GM19438 (cell line): ENCODE measurements at regions not wholly inside any gene's neighbourhood (a gene's known extent, or its start where the extent isn't known, plus 50 kb on each side); places are given as distances from the start of the nearest gene placed in this dataset.
"Not testable (repeated sequence)": the region's sequence is repeated elsewhere in the genome, so short reads cannot be mapped to it uniquely, and the experiment has no call there.

ENCODE experiments used
- ATAC-seq: cut with Tn5 transposase; IDR thresholded peaks from one replicate; pipeline ENCODE4 v1.9.1; 2021; ENCODE audit warnings: low read depth; ENCODE audit not compliant: unreplicated experiment

- ATAC-seq, result not testable (repeated sequence)
Measured at GRCh38 chr5:134471858-134472449, 53.5 kb upstream of the JADE2 start.

GRCh38 chr5:134468921-134469400 is 56.5 kb upstream of the JADE2 start:
- ATAC-seq, result no peak

GRCh38 chr5:134467231-134467630 is 55.5 kb upstream of the CDKN2AIPNL start:
- ATAC-seq, result no peak

GRCh38 chr5:134466241-134467069 is 54.8 kb upstream of the CDKN2AIPNL start:
- peak; percentile 31 for ATAC-seq

- peak; percentile 89 for ATAC-seq
Measured at GRCh38 chr5:134465816-134466240, 54.1 kb upstream of the CDKN2AIPNL start.

- peak; percentile 40 for ATAC-seq
Measured at GRCh38 chr5:134464988-134465815, 53.5 kb upstream of the CDKN2AIPNL start.

- ATAC-seq, result no peak
Measured at GRCh38 chr5:134463991-134464760, 52.5 kb upstream of the CDKN2AIPNL start.

GRCh38 chr5:134463176-134463720 is 51.6 kb upstream of the CDKN2AIPNL start:
- no peak for ATAC-seq

- no peak for ATAC-seq
Measured at GRCh38 chr5:134462761-134463160, 51.1 kb upstream of the CDKN2AIPNL start.

GRCh38 chr5:134462047-134462575 is 50.4 kb upstream of the CDKN2AIPNL start:
- ATAC-seq, result no peak
